ENCODE measurements at regions not wholly inside any gene's neighbourhood (a gene's known extent, or its start where the extent isn't known, plus 50 kb on each side); places are given as distances from the start of the nearest gene placed in this dataset.
A peak's percentile ranks its signal among the peaks of the same experiment; 100 is the strongest.

- peaks cover 7% of the 10 kb centered on the region for H3K9me3 Mint-ChIP-seq (ENCODE audit: unreplicated experiment)
- Histone ChIP-seq H3K79me2 (ENCODE audit: insufficient read depth, low read length) (no peaks in the 10 kb centered on the region), H2AFZ (ENCODE audit: low read depth, low read length) (no peak overlapping the region), H3K4me1 (ENCODE audit: insufficient read depth, low read length) (peaks cover 13% of the 10 kb centered on the region), H3K36me3 (ENCODE audit: insufficient read depth, low read length) (no peaks in the 10 kb centered on the region), H3K4me2 (ENCODE audit: low read length) (no peak overlapping the region), H3K9ac (ENCODE audit: low read length) (no peak overlapping the region), H3K27ac (ENCODE audit: low read depth, low read length) (no peak overlapping the region), H3K4me3 (ENCODE audit: insufficient read depth, low read depth, low read length) (no peak overlapping the region), H3K9me3 (ENCODE audit: insufficient read depth, low read depth, low read length) (no peaks in the 10 kb centered on the region), H3K27me3 (ENCODE audit: insufficient read depth, low read length) (no peaks in the 10 kb centered on the region), H4K20me1 (ENCODE audit: insufficient read depth, low read length) (no peaks in the 10 kb centered on the region)
- FAIRE-seq (no peak), DNase-seq (ENCODE audit: low read depth) (no peak)
- H3K27me3 Mint-ChIP-seq (ENCODE audit: low read depth, unreplicated experiment) = peaks cover 9% of the 10 kb centered on the region
- peaks cover 12% of the 10 kb centered on the region for H3K4me1 Mint-ChIP-seq (ENCODE audit: low read depth, unreplicated experiment)
- no peak for TF ChIP-seq CTCF (IDR thresholded peaks at IDR 0.05; ENCODE audit: insufficient read depth, low read depth, low read length)
- no peak for TF ChIP-seq EZH2 (IDR thresholded peaks at IDR 0.05; ENCODE audit: insufficient read depth, low read length)
- no peak overlapping the region for H3K4me3 Mint-ChIP-seq (ENCODE audit: unreplicated experiment)
- H3K36me3 Mint-ChIP-seq (ENCODE audit: low read depth, unreplicated experiment) = no peaks in the 10 kb centered on the region
- no peak overlapping the region for H3K27ac Mint-ChIP-seq (ENCODE audit: unreplicated experiment)
Measured at GRCh38 chr18:39838831-39839230, 2116.2 kb upstream of the PIK3C3 start.

- no peaks in the 10 kb centered on the region for H3K79me2 ChIP-seq (ENCODE audit: insufficient read depth, low read length)
- H3K9ac ChIP-seq (ENCODE audit: low read length) = no peak overlapping the region
- peak; percentile 19 for DNase-seq (ENCODE audit: low read depth)
- peaks cover 6% of the 10 kb centered on the region for H3K4me1 ChIP-seq (ENCODE audit: insufficient read depth, low read length)
- no peak overlapping the region for H3K4me2 ChIP-seq (ENCODE audit: low read length)
- Mint-ChIP-seq H3K4me3 (ENCODE audit: unreplicated experiment) (no peak overlapping the region), H3K9me3 (ENCODE audit: unreplicated experiment) (no peaks in the 10 kb centered on the region), H3K4me1 (ENCODE audit: low read depth, unreplicated experiment) (peaks cover 9% of the 10 kb centered on the region), H3K27me3 (ENCODE audit: low read depth, unreplicated experiment) (no peaks in the 10 kb centered on the region), H3K27ac (ENCODE audit: unreplicated experiment) (no peak overlapping the region), H3K36me3 (ENCODE audit: low read depth, unreplicated experiment) (no peaks in the 10 kb centered on the region)
- no peak overlapping the region for H3K4me3 ChIP-seq (ENCODE audit: insufficient read depth, low read depth, low read length)
- H3K36me3 ChIP-seq (ENCODE audit: insufficient read depth, low read length) = no peaks in the 10 kb centered on the region
- FAIRE-seq = no peak
- no peak overlapping the region for H2AFZ ChIP-seq (ENCODE audit: low read depth, low read length)
- no peaks in the 10 kb centered on the region for H3K9me3 ChIP-seq (ENCODE audit: insufficient read depth, low read depth, low read length)
- TF ChIP-seq CTCF (IDR thresholded peaks at IDR 0.05; ENCODE audit: insufficient read depth, low read depth, low read length) (peak; percentile 7), EZH2 (IDR thresholded peaks at IDR 0.05; ENCODE audit: insufficient read depth, low read length) (no peak)
- H3K27me3 ChIP-seq (ENCODE audit: insufficient read depth, low read length) = no peaks in the 10 kb centered on the region
- no peaks in the 10 kb centered on the region for H4K20me1 ChIP-seq (ENCODE audit: insufficient read depth, low read length)
- no peak overlapping the region for H3K27ac ChIP-seq (ENCODE audit: low read depth, low read length)
Measured at GRCh38 chr18:39835303-39836030, 2119.6 kb upstream of the PIK3C3 start.

- DNase-seq (ENCODE audit: low read depth) (no peak), FAIRE-seq (no peak)
- H3K4me1 Mint-ChIP-seq (ENCODE audit: low read depth, unreplicated experiment) = peaks cover 3% of the 10 kb centered on the region
- no peak overlapping the region for H3K4me3 Mint-ChIP-seq (ENCODE audit: unreplicated experiment)
- Histone ChIP-seq H3K4me2 (ENCODE audit: low read length) (no peak overlapping the region), H3K27ac (ENCODE audit: low read depth, low read length) (no peak overlapping the region), H2AFZ (ENCODE audit: low read depth, low read length) (no peak overlapping the region), H3K27me3 (ENCODE audit: insufficient read depth, low read length) (no peaks in the 10 kb centered on the region), H3K36me3 (ENCODE audit: insufficient read depth, low read length) (no peaks in the 10 kb centered on the region), H3K9me3 (ENCODE audit: insufficient read depth, low read depth, low read length) (no peaks in the 10 kb centered on the region), H3K4me3 (ENCODE audit: insufficient read depth, low read depth, low read length) (no peak overlapping the region), H3K79me2 (ENCODE audit: insufficient read depth, low read length) (no peaks in the 10 kb centered on the region), H3K9ac (ENCODE audit: low read length) (no peak overlapping the region), H3K4me1 (ENCODE audit: insufficient read depth, low read length) (no peaks in the 10 kb centered on the region), H4K20me1 (ENCODE audit: insufficient read depth, low read length) (no peaks in the 10 kb centered on the region)
- H3K36me3 Mint-ChIP-seq (ENCODE audit: low read depth, unreplicated experiment) = no peaks in the 10 kb centered on the region
- no peak for TF ChIP-seq EZH2 (IDR thresholded peaks at IDR 0.05; ENCODE audit: insufficient read depth, low read length)
- no peak for TF ChIP-seq CTCF (IDR thresholded peaks at IDR 0.05; ENCODE audit: insufficient read depth, low read depth, low read length)
- H3K27me3 Mint-ChIP-seq (ENCODE audit: low read depth, unreplicated experiment) = no peaks in the 10 kb centered on the region
- no peak overlapping the region for H3K27ac Mint-ChIP-seq (ENCODE audit: unreplicated experiment)
- H3K9me3 Mint-ChIP-seq (ENCODE audit: unreplicated experiment) = no peaks in the 10 kb centered on the region
Measured at GRCh38 chr18:39834636-39835035, 2120.4 kb upstream of the PIK3C3 start.
